IMR-90 (cell line): ENCODE measurements at regions not wholly inside any gene's neighbourhood (a gene's known extent, or its start where the extent isn't known, plus 50 kb on each side); places are given as distances from the start of the nearest gene placed in this dataset.

Experiments used
- ATAC-seq: fragments of 200-7000 bp; cut with Tn5 transposase; 2 replicates; pipeline ENCODE4 v1.9.1; 2020; ENCODE audit warnings: low read depth, mild to moderate bottlenecking, moderate library complexity
- BruUV-seq: library from RNA; stranded (reverse); fragments of 400-500 nt; replicated peaks from 2 replicates; lab custom pipeline; 2021; lab: Mats Ljungman, UMichigan
- CTCF ChIA-PET: fragments of 300-600 bp; formaldehyde crosslinking; extraction: SDS; loops from one replicate; lab custom pipeline; 2021; ENCODE audit warnings: antibody characterized with exemption; lab: Yijun Ruan, JAX
- POLR2A ChIA-PET: fragments of 300-600 bp; sonication (Branson Sonifier 250); formaldehyde crosslinking; loops from one replicate; lab custom pipeline; 2022; ENCODE audit warnings: antibody characterized with exemption; ENCODE audit not compliant: unreplicated experiment; lab: Charles Lee
- DNase-seq: peaks from one replicate; pipeline ENCODE4 v3.0.0; 2013
- H2AFZ ChIP-seq: replicated peaks from 2 replicates; pipeline ENCODE3; 2013; ENCODE audit warnings: low read length, mild to moderate bottlenecking; ENCODE audit not compliant: poor library complexity
- H2AK5ac ChIP-seq: 2 replicates; pipeline ENCODE4 v1.6.1; 2013; ENCODE audit warnings: low read depth, low read length, inconsistent platforms
- H2AK9ac ChIP-seq: replicated peaks from 2 replicates; pipeline ENCODE3; 2013; ENCODE audit warnings: mild to moderate bottlenecking, low read depth, low read length, moderate library complexity; ENCODE audit not compliant: poor library complexity
- H2BK120ac ChIP-seq: 2 replicates; pipeline ENCODE4 v1.6.1; 2013; ENCODE audit warnings: low read depth, low read length, inconsistent platforms
- H2BK15ac ChIP-seq: 3 replicates; pipeline ENCODE4 v1.6.1; 2013; ENCODE audit warnings: low read depth, low read length, inconsistent platforms
- H2BK20ac ChIP-seq: 2 replicates; pipeline ENCODE4 v1.6.1; 2013; ENCODE audit warnings: low read depth, mild to moderate bottlenecking, inconsistent platforms, low read length, moderate library complexity
- H2BK5ac ChIP-seq: 2 replicates; pipeline ENCODE4 v1.6.1; 2013; ENCODE audit warnings: mild to moderate bottlenecking, low read depth, low read length, inconsistent platforms; ENCODE audit not compliant: poor library complexity, severe bottlenecking
- H3K14ac ChIP-seq: replicated peaks from 2 replicates; pipeline ENCODE4 v1.6.1; 2013; ENCODE audit warnings: low read depth, low read length, inconsistent platforms
- H3K18ac ChIP-seq: 2 replicates; pipeline ENCODE4 v1.6.1; 2013; ENCODE audit warnings: low read depth, low read length, control low read depth
- H3K23ac ChIP-seq: 2 replicates; pipeline ENCODE4 v1.6.1; 2013; ENCODE audit warnings: low read depth, low read length, inconsistent platforms
- H3K27ac ChIP-seq: 2 replicates; pipeline ENCODE4 v1.5.1; 2013; ENCODE audit warnings: mild to moderate bottlenecking, control low read depth, low read length; ENCODE audit not compliant: insufficient read depth
- H3K27me3 ChIP-seq: 2 replicates; pipeline ENCODE4 v1.6.1; 2013; ENCODE audit warnings: low read length; ENCODE audit not compliant: control insufficient read depth, insufficient read depth
- H3K36me3 ChIP-seq: 2 replicates; pipeline ENCODE4 v1.6.1; 2013; ENCODE audit warnings: low read length, mixed read lengths; ENCODE audit not compliant: control insufficient read depth, insufficient read depth
- H3K4ac ChIP-seq: 2 replicates; pipeline ENCODE4 v1.6.1; 2013; ENCODE audit warnings: low read depth, low read length, inconsistent platforms
- H3K4me1 ChIP-seq: 2 replicates; pipeline ENCODE4 v1.6.1; 2013; ENCODE audit warnings: low read length, mixed read lengths; ENCODE audit not compliant: control insufficient read depth, insufficient read depth
- H3K4me2 ChIP-seq: 2 replicates; pipeline ENCODE4 v1.6.1; 2013; ENCODE audit warnings: low read depth, mild to moderate bottlenecking, control low read depth, low read length, moderate library complexity
- H3K4me3 ChIP-seq: 2 replicates; pipeline ENCODE4 v1.5.1; 2013; ENCODE audit warnings: low read depth, mild to moderate bottlenecking, control low read depth, low read length, moderate library complexity; ENCODE audit not compliant: insufficient read depth
- H3K56ac ChIP-seq: 2 replicates; pipeline ENCODE4 v1.6.1; 2013; ENCODE audit warnings: low read length, inconsistent platforms; ENCODE audit not compliant: insufficient read depth; ENCODE audit errors: extremely low read depth
- H3K79me1 ChIP-seq, 2 experiments: 2 replicates each; pipeline ENCODE4 v1.6.1; 2013; ENCODE audit warnings: low read length in 2 of 2, inconsistent platforms in 1 of 2, low read depth in 1 of 2
- H3K9ac ChIP-seq: 2 replicates; pipeline ENCODE4 v1.6.1; 2013; ENCODE audit warnings: low read depth, low read length, control low read depth
- H3K9me1 ChIP-seq: 2 replicates; pipeline ENCODE4 v1.6.1; 2013; ENCODE audit warnings: low read length, inconsistent platforms; ENCODE audit not compliant: insufficient read depth
- H3K9me3 ChIP-seq: 2 replicates; pipeline ENCODE4 v1.6.1; 2013; ENCODE audit warnings: low read length; ENCODE audit not compliant: control insufficient read depth, insufficient read depth
- H4K20me1 ChIP-seq: 2 replicates; pipeline ENCODE4 v1.6.1; 2013; ENCODE audit warnings: low read length, inconsistent platforms; ENCODE audit not compliant: insufficient read depth
- H4K5ac ChIP-seq: 2 replicates; pipeline ENCODE4 v1.6.1; 2013; ENCODE audit warnings: mild to moderate bottlenecking, low read depth, low read length, control low read depth
- H4K8ac ChIP-seq, 2 experiments: 2 replicates each; pipeline ENCODE4 v1.6.1; 2013; ENCODE audit warnings: low read depth in 2 of 2, low read length in 2 of 2, control low read depth in 1 of 2, inconsistent platforms in 1 of 2
- H4K91ac ChIP-seq: 2 replicates; pipeline ENCODE4 v1.6.1; 2013; ENCODE audit warnings: low read depth, low read length, inconsistent platforms; ENCODE audit not compliant: insufficient read depth
- CTCF ChIP-seq: conservative IDR thresholded peaks from 2 replicates; pipeline ENCODE4 v1.5.1; 2012; ENCODE audit warnings: mild to moderate bottlenecking, low read depth, low read length, improper control_type of control experiment
- ELK1 ChIP-seq: fragments of 150-350 bp; IDR thresholded peaks from 2 replicates; pipeline ENCODE4 v1.6.1; 2016; ENCODE audit warnings: low read depth, mild to moderate bottlenecking, low read length, moderate library complexity, borderline replicate concordance
- MAFK ChIP-seq: IDR thresholded peaks from 2 replicates; pipeline ENCODE4 v1.6.1; 2012; ENCODE audit warnings: low read depth, low read length, improper control_type of control experiment
- MAZ ChIP-seq: IDR thresholded peaks from 2 replicates; pipeline ENCODE4 v1.6.1; 2012; ENCODE audit warnings: low read depth, mild to moderate bottlenecking, low read length, improper control_type of control experiment, moderate library complexity, borderline replicate concordance
- RFX5 ChIP-seq: IDR thresholded peaks from 2 replicates; pipeline ENCODE4 v1.8.0; 2012; ENCODE audit warnings: low read depth, mild to moderate bottlenecking, low read length, moderate library complexity
- USF2 ChIP-seq: fragments of 150-350 bp; IDR thresholded peaks from 2 replicates; pipeline ENCODE4 v1.6.1; 2017; ENCODE audit warnings: mild to moderate bottlenecking, antibody characterized with exemption, low read length, low read depth
- WGBS, 2 experiments: methylation state at CpG; one replicate each; pipeline versions ENCODE4 v1.1.5 to v1.1.7; 2013; ENCODE audit warnings: missing lambda C conversion rate in 2 of 2; ENCODE audit not compliant: insufficient read length in 1 of 2; ENCODE audit errors: extremely low coverage in 2 of 2; 5-methylcytosine and 5-hydroxymethylcytosine counted together
- dilution Hi-C: fragments of 300-500 bp; cut with HindIII; formaldehyde crosslinking; loops from one replicate; pipeline ENCODE4 v1.14.3; 2018; ENCODE audit warnings: low sequenced_read_pairs; ENCODE audit not compliant: unreplicated experiment
- in situ Hi-C: fragments of 300-500 bp; cut with MboI; formaldehyde crosslinking; loops from 3 replicates; pipeline ENCODE4 v1.14.3; 2019; ENCODE audit warnings: low sequenced_read_pairs, inconsistent platforms, mixed read lengths
- intact Hi-C: fragments of 100-400 bp; cut with micrococcal nuclease; formaldehyde crosslinking; loops from 2 replicates; pipeline ENCODE4 v1.10.0; 2022

GRCh38 chr5:40355181-40355580 is 324.5 kb upstream of the PTGER4 start:
- no peak overlapping the region for H3K4ac ChIP-seq
- no peaks in the 10 kb centered on the region for H3K79me1 ChIP-seq
- no peak overlapping the region for H2AK9ac ChIP-seq
- H3K4me2 ChIP-seq, result no peak overlapping the region
- H4K5ac ChIP-seq, result no peak overlapping the region
- no peak for TF ChIP-seq ELK1
- no peak for TF ChIP-seq CTCF
- no peak for TF ChIP-seq MAZ
- no peak for TF ChIP-seq MAFK
- no peak for TF ChIP-seq USF2
- TF ChIP-seq RFX5, result no peak
- H3K9me1 ChIP-seq, result no peaks in the 10 kb centered on the region
- 80% methylated on average over 2 of the region's 6 CpGs; no CpG with 5 or more reads in 1 of the 2 experiments for WGBS, 2 experiments
- no peak overlapping the region for H2BK5ac ChIP-seq
- no peak overlapping the region for H3K56ac ChIP-seq
- H3K9me3 ChIP-seq, result no peaks in the 10 kb centered on the region
- no peak overlapping the region for H4K8ac ChIP-seq
- no peaks in the 10 kb centered on the region for H4K20me1 ChIP-seq
- ATAC-seq (no peak), DNase-seq (no peak)
- H3K27ac ChIP-seq, result no peak overlapping the region
- in situ Hi-C loops, result no loop called here
- no peak overlapping the region for H3K4me3 ChIP-seq
- H2BK20ac ChIP-seq, result no peak overlapping the region
- no peak overlapping the region for H3K23ac ChIP-seq
- no peak overlapping the region for H3K14ac ChIP-seq
- H3K4me1 ChIP-seq, result no peaks in the 10 kb centered on the region
- dilution Hi-C loops, result no loop called here
- ChIA-PET CTCF (no interaction called here), POLR2A (interaction anchor here (0.6 kb wide), 1 partner anchor 96 kb away, joined by 3 read pairs; no protein-coding TSS in a partner anchor)
- H2BK120ac ChIP-seq, result no peak overlapping the region
- no peak overlapping the region for H4K91ac ChIP-seq
- H2AK5ac ChIP-seq, result no peak overlapping the region
- BruUV-seq, result no TSS peak
- no peak overlapping the region for H3K9ac ChIP-seq
- intact Hi-C loops, result no loop called here
- H3K18ac ChIP-seq, result no peak overlapping the region
- H3K27me3 ChIP-seq, result no peaks in the 10 kb centered on the region
- no peak overlapping the region for H2BK15ac ChIP-seq
- no peak overlapping the region for H2AFZ ChIP-seq
- H3K36me3 ChIP-seq, result no peaks in the 10 kb centered on the region
